HepG2 (cell line): ENCODE measurements at regions not wholly inside any gene's neighbourhood (a gene's known extent, or its start where the extent isn't known, plus 50 kb on each side); places are given as distances from the start of the nearest gene placed in this dataset.

Experiments
- ATAC-seq: fragments of 200-7000 bp; cut with Tn5 transposase; 3 replicates; pipeline ENCODE4 v1.9.1; 2020; ENCODE audit warnings: mild to moderate bottlenecking, moderate library complexity
- BruUV-seq: library from RNA; stranded (reverse); fragments of 400-500 nt; replicated peaks from 2 replicates; lab custom pipeline; 2021; lab: Mats Ljungman, UMichigan
- CTCF ChIA-PET: fragments of 300-600 bp; formaldehyde crosslinking; extraction: SDS; loops from one replicate; lab custom pipeline; 2021; ENCODE audit warnings: low total read pairs, inconsistent platforms, low intra/inter-chr PET ratio; lab: Yijun Ruan, JAX
- POLR2A ChIA-PET: fragments of 350-600 bp; sonication (Branson Sonifier 250); formaldehyde crosslinking; loops from one replicate; lab custom pipeline; 2020; ENCODE audit warnings: antibody characterized with exemption, inconsistent platforms; lab: Yijun Ruan, JAX
- DNase-seq: peaks from one replicate; pipeline ENCODE4 v3.0.0-alpha.2; 2015; ENCODE audit warnings: low spot score
- FAIRE-seq: peaks from 3 replicates; lab custom pipeline; 2011; peaks lifted over from hg19 to GRCh38; lab: Jason Lieb, UNC
- H2AFZ ChIP-seq: one replicate; pipeline ENCODE4 v1.6.1; 2011; ENCODE audit warnings: low read length, inconsistent platforms
- H3K27ac ChIP-seq: fragments of 300-600 bp; 3 replicates; pipeline ENCODE4 v1.8.0; 2011; ENCODE audit warnings: mixed run types, mild to moderate bottlenecking, mixed read lengths, low read length, inconsistent platforms; ENCODE audit not compliant: insufficient read depth; ENCODE audit errors: extremely low read length
- H3K27me3 ChIP-seq, 2 experiments: fragments of 200-600 bp in 1 of 2; 2 replicates in 1 of 2; 3 replicates in 1 of 2; pipeline versions ENCODE4 v1.6.0 to v1.8.0; 2011; ENCODE audit warnings: low read length in 2 of 2, mild to moderate bottlenecking in 2 of 2, moderate library complexity in 2 of 2, inconsistent platforms in 1 of 2; ENCODE audit not compliant: insufficient read depth in 2 of 2, control insufficient read depth in 1 of 2
- H3K36me3 ChIP-seq, 2 experiments: fragments of 200-600 bp in 1 of 2; replicated peaks in 1 of 2; 2 replicates in 1 of 2; 3 replicates in 1 of 2; pipeline versions ENCODE4 v1.5.1 to v1.8.0; 2011; ENCODE audit warnings: low read length in 2 of 2, inconsistent platforms in 1 of 2; ENCODE audit not compliant: insufficient read depth in 2 of 2, control insufficient read depth in 1 of 2
- H3K4me1 ChIP-seq: 2 replicates; pipeline ENCODE4 v1.5.1; 2012; ENCODE audit warnings: low read length, inconsistent platforms; ENCODE audit not compliant: insufficient read depth
- H3K4me2 ChIP-seq: 2 replicates; pipeline ENCODE4 v1.6.0; 2011; ENCODE audit warnings: low read depth, low read length, inconsistent platforms
- H3K4me3 ChIP-seq, 3 experiments: fragments of 200-600 bp in 1 of 3; sonication (generic), shearing (Covaris generic) in 1 of 3; replicated peaks in 1 of 3; 2 replicates each; pipeline ENCODE4 v1.5.1; 2011 to 2016; ENCODE audit warnings: low read length in 3 of 3, inconsistent platforms in 2 of 3, low read depth in 2 of 3, mild to moderate bottlenecking in 2 of 3, control low read depth in 1 of 3, mixed read lengths in 1 of 3; ENCODE audit not compliant: insufficient read depth in 1 of 3
- H3K79me2 ChIP-seq: one replicate; pipeline ENCODE4 v1.6.1; 2011; ENCODE audit warnings: low read length, inconsistent platforms; ENCODE audit not compliant: insufficient read depth
- H3K9ac ChIP-seq: 2 replicates; pipeline ENCODE4 v1.6.0; 2011; ENCODE audit warnings: mild to moderate bottlenecking, low read depth, low read length, inconsistent platforms; ENCODE audit not compliant: insufficient read depth
- H3K9me3 ChIP-seq: 2 replicates; pipeline ENCODE4 v1.5.1; 2012; ENCODE audit warnings: mild to moderate bottlenecking, low read length
- H4K20me1 ChIP-seq: 2 replicates; pipeline ENCODE4 v1.6.0; 2011; ENCODE audit warnings: inconsistent platforms, mild to moderate bottlenecking, low read length, moderate library complexity; ENCODE audit not compliant: insufficient read depth
- CREM ChIP-seq, 2 experiments: sonication (generic) in 1 of 2; formaldehyde crosslinking in 1 of 2; IDR thresholded peaks; 2 replicates each; pipeline versions ENCODE4 v1.4.0 to v1.6.1; 2016 to 2020; ENCODE audit warnings: antibody characterized with exemption in 1 of 2, mild to moderate bottlenecking in 1 of 2, missing genetic modification reagents in 1 of 2
- RELA ChIP-seq: sonication (generic); formaldehyde crosslinking; IDR thresholded peaks from 2 replicates; pipeline ENCODE4 v1.4.0; 2020; ENCODE audit warnings: missing genetic modification reagents
- RNF219 ChIP-seq: sonication (generic); formaldehyde crosslinking; IDR thresholded peaks from 2 replicates; pipeline ENCODE4 v1.5.0; 2020; ENCODE audit warnings: mild to moderate bottlenecking, missing genetic modification reagents
- SMARCC2 ChIP-seq: fragments of 450-650 bp; IDR thresholded peaks from 2 replicates; pipeline ENCODE4 v1.6.1; 2017; ENCODE audit warnings: antibody characterized with exemption, mild to moderate bottlenecking
- YEATS4 ChIP-seq: sonication (generic); formaldehyde crosslinking; IDR thresholded peaks from 2 replicates; pipeline ENCODE4 v1.4.0; 2020; ENCODE audit warnings: missing genetic modification reagents, borderline replicate concordance
- ZBTB44 ChIP-seq: sonication (generic); formaldehyde crosslinking; IDR thresholded peaks from 2 replicates; pipeline ENCODE4 v1.4.0; 2020; ENCODE audit warnings: missing genetic modification reagents
- ZNF432 ChIP-seq: sonication (generic); formaldehyde crosslinking; IDR thresholded peaks from 2 replicates; pipeline ENCODE4 v1.5.0; 2020; ENCODE audit warnings: missing genetic modification reagents, mild to moderate bottlenecking, borderline replicate concordance
- WGBS: methylation state at CpG from one replicate; pipeline ENCODE4 v1.1.6; 2017; ENCODE audit warnings: low lambda C conversion rate; 5-methylcytosine and 5-hydroxymethylcytosine counted together
- in situ Hi-C: cut with HindIII; loops from 2 replicates; pipeline ENCODE4 v1.10.0; 2017; ENCODE audit warnings: low pct_unique_long_range_greater_than_20kb; ENCODE audit not compliant: extremely low pct_ligation_motif_present
- intact Hi-C: fragments of 100-400 bp; cut with micrococcal nuclease; formaldehyde crosslinking; loops from one replicate; pipeline ENCODE4 v1.10.0; 2022; ENCODE audit not compliant: unreplicated experiment
- TF ChIP-seq, protein P1 (sequence below): sonication (generic); formaldehyde crosslinking; IDR thresholded peaks from 2 replicates; pipeline ENCODE4 v1.4.0; 2020; ENCODE audit warnings: missing genetic modification reagents
- TF ChIP-seq, protein P2 (sequence below): sonication (generic); formaldehyde crosslinking; IDR thresholded peaks from 2 replicates; pipeline ENCODE4 v1.5.1; 2020; ENCODE audit warnings: missing genetic modification reagents, mild to moderate bottlenecking, borderline replicate concordance
- TF ChIP-seq, protein P3 (sequence below): sonication (generic); formaldehyde crosslinking; conservative IDR thresholded peaks from 2 replicates; pipeline ENCODE4 v1.8.0; 2022; ENCODE audit warnings: mild to moderate bottlenecking, moderate library complexity, missing genetic modification reagents

DNA sequence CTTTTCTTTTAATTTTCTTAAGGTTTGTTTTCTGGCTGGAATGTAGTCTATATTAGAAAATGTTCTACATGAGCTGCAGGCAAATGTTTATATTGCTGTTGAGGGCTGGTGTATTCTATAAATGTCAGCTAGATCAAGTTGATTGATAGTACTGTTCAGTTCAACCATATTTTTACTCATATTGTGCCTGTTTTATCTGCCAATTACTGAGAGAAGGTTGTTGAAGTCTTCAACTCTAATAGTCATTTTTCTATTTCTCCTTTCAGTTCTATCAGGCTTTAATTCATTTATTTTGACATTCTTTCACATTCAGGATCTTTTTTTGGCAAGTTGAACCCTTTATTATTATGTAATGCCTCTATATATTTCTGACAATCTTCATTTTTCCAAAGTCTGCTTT lies 93.2 kb upstream of the HS3ST3A1 start (continued):
- TF ChIP-seq SMARCC2: no peak
- TF ChIP-seq, protein P1, sequence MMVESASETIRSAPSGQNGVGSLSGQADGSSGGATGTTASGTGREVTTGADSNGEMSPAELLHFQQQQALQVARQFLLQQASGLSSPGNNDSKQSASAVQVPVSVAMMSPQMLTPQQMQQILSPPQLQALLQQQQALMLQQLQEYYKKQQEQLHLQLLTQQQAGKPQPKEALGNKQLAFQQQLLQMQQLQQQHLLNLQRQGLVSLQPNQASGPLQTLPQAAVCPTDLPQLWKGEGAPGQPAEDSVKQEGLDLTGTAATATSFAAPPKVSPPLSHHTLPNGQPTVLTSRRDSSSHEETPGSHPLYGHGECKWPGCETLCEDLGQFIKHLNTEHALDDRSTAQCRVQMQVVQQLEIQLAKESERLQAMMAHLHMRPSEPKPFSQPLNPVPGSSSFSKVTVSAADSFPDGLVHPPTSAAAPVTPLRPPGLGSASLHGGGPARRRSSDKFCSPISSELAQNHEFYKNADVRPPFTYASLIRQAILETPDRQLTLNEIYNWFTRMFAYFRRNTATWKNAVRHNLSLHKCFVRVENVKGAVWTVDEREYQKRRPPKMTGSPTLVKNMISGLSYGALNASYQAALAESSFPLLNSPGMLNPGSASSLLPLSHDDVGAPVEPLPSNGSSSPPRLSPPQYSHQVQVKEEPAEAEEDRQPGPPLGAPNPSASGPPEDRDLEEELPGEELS (CRISPR knock-in tag): no peak

DNA sequence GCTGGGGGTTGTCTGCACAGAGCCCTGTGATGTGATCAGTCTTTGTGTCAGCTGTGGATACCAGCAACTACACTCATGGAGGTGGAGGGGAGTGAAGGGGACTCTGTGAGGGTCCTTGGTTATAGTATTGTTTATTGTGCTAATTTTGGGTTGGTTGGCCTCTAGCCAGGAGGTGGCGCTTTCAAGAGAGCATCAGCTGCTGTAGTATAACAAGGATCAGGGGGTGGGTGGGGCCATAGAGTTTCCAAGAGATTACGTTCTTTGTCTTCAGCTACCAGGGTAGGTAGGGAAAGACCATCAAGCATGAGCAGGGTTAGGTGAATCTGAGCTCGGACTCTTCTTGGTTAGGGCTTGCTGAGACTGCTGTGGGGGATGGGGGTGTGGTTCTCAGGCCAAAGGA lies 97.1 kb upstream of the HS3ST3A1 start:
- ATAC-seq (no peak), FAIRE-seq (no peak), DNase-seq (no peak)
- 47% methylated on average over 3 of the region's 3 CpGs for WGBS
- TF ChIP-seq, protein P2, sequence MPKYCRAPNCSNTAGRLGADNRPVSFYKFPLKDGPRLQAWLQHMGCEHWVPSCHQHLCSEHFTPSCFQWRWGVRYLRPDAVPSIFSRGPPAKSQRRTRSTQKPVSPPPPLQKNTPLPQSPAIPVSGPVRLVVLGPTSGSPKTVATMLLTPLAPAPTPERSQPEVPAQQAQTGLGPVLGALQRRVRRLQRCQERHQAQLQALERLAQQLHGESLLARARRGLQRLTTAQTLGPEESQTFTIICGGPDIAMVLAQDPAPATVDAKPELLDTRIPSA (CRISPR knock-in tag): no peak
- TF ChIP-seq RNF219 (no peak), ZBTB44 (CRISPR knock-in tag) (no peak), YEATS4 (CRISPR knock-in tag) (no peak), CREM (IDR thresholded peaks at IDR 0.05) (no peak), CREM (CRISPR knock-in tag; IDR thresholded peaks at IDR 0.05) (no peak), ZNF432 (CRISPR knock-in tag) (no peak), RELA (CRISPR knock-in tag) (no peak)
- TF ChIP-seq, protein P3, sequence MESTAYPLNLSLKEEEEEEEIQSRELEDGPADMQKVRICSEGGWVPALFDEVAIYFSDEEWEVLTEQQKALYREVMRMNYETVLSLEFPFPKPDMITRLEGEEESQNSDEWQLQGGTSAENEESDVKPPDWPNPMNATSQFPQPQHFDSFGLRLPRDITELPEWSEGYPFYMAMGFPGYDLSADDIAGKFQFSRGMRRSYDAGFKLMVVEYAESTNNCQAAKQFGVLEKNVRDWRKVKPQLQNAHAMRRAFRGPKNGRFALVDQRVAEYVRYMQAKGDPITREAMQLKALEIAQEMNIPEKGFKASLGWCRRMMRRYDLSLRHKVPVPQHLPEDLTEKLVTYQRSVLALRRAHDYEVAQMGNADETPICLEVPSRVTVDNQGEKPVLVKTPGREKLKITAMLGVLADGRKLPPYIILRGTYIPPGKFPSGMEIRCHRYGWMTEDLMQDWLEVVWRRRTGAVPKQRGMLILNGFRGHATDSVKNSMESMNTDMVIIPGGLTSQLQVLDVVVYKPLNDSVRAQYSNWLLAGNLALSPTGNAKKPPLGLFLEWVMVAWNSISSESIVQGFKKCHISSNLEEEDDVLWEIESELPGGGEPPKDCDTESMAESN (CRISPR knock-in tag): no peak
- H3K4me2 ChIP-seq: no peak overlapping the region
- ChIA-PET POLR2A (no interaction called here), CTCF (no interaction called here)
- no peaks in the 10 kb centered on the region for H3K4me1 ChIP-seq
- no peak overlapping the region for H2AFZ ChIP-seq
- H3K4me3 ChIP-seq: no peak overlapping the region
- no peak overlapping the region for H3K27ac ChIP-seq
- H3K79me2 ChIP-seq: no peaks in the 10 kb centered on the region
- BruUV-seq: no TSS peak
- no peaks in the 10 kb centered on the region for H3K9me3 ChIP-seq
- H4K20me1 ChIP-seq: no peaks in the 10 kb centered on the region
- H3K27me3 ChIP-seq: no peaks in the 10 kb centered on the region; a peak in 1 of 5 replicates
- in situ Hi-C loops (no loop called here), intact Hi-C loops (no loop called here)
- no peaks in the 10 kb centered on the region for H3K36me3 ChIP-seq
- H3K9ac ChIP-seq: no peak overlapping the region
